ACHN (cell line): ENCODE measurements at regions not wholly inside any gene's neighbourhood (a gene's known extent, or its start where the extent isn't known, plus 50 kb on each side); places are given as distances from the start of the nearest gene placed in this dataset.
"Not testable (repeated sequence)": the region's sequence is repeated elsewhere in the genome, so short reads cannot be mapped to it uniquely, and the experiment has no call there.

ENCODE experiments used
- DNase-seq: peaks from one replicate; pipeline ENCODE4 v3.0.0-alpha.2; 2015
- in situ Hi-C: cut with HindIII; loops from 2 replicates; pipeline ENCODE4 v1.10.0; 2017; ENCODE audit warnings: low sequenced_read_pairs, low pct_ligation_motif_present, low pct_unique_long_range_greater_than_20kb

DNA sequence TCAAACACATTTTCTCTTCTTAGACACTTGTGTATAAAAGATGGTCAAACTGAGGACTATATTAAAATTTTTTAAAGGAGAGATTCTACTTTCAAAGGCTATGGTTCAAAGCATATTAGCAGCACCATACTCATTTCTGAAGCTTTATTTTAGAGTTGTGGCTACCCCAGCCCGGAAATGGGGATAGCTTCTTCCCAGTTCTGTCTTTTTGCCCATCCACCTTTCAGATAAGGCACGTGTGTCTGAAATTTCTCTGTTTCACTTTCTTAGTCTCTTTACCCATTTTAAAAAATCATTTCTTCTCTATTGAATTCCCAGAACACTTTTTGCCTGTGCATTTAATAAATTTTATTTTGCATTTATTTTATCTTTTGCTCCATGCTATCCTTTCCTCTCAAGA, 431.5 kb downstream of the RNF144A start:
- in situ Hi-C loops = no loop called here
- DNase-seq = no peak

- no peak for DNase-seq
- in situ Hi-C loops = no loop called here
Measured at GRCh38 chr2:7352191-7352590, 435.0 kb downstream of the RNF144A start.

DNA sequence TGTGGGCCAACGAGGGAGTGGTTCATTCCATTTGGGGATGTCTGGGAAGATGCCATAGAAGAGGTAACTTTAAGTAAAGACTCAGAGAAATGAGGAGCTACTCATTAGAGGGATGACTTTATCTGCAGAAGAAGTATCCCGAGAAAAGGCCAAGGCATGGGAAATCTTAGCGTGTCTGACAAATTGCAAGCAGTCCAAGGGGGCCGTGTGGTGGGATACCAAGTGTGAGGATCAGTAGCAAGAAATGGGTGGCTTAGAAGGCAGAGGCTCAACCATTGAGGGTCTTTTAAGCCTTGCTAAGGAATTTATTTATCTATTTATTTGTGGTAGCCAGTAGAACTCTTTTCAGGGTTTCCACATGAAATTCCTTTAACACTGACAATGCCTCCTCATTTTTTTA, 436.4 kb downstream of the RNF144A start:
- in situ Hi-C loops = no loop called here
- no peak for DNase-seq

GRCh38 chr2:7355781-7356180, 438.6 kb downstream of the RNF144A start:
- in situ Hi-C loops = no loop called here

DNA sequence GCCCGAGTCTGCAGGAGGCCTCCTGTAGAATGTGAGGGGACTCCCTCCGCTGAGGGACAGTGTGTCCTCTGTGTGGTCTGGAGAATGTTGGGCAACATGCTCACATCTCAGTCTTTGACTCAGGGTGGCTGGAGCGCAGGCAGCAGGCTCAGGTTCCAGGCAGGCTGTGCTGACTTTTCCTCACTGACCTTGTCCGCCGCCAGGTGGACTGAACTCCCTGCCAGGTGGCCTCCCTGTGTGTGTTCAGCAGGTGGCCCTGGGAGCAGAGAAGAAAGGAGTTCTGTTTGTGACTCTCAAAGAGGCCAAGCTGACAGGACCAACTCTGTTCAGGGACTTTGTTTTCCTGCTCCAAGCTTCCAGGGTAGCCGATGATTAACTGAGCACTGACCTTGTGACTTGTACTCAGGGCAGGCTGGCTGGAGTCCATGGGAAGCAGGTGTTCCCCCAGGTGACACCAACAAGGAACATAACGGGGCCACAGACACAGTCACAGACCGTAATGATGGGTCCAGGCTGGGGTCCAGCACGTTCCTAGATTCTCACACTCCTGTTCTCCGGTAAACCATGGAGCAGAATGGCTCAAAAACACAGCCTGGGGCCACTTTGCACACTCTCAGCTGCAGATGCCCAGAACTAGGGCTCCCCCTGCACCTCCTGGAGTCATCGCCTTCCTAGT, 439.8 kb downstream of the RNF144A start:
- no peak for DNase-seq
- in situ Hi-C loops = no loop called here

More at GRCh38 chr2:7355781-7356180, 438.6 kb downstream of the RNF144A start:
- DNase-seq = no peak

- in situ Hi-C loops = no loop called here
- DNase-seq = no peak
Measured at GRCh38 chr2:7357993-7358392, 440.8 kb downstream of the RNF144A start.

DNA sequence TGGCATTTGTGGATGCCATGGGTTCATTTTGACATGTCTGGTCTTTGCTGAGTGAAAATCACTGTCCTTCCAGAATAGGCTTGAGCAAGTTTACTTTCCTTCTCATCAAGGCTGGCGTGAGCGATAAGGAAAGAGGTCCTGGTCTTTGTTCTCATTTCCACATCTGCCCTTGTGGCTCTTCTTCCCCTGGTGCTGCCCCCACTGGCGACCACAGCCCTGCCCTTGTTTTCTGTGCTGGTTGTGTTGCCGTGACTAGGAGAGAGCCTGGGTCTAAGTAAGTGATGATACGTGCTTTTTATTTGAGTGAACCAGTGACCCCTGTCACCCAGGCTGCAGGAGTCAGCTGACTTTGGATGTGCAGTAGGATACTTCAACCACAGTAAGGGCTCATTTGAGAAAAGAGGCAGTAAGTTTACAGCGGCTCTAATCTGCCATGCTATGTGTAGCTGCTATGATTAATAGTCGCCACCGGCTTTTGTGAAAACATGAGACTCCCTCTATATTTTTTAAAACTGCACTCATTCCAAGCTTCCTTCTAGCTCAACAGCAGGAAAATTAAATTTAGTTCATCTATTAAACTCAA, 441.7 kb downstream of the RNF144A start:
- in situ Hi-C loops = no loop called here
- DNase-seq = no peak

- in situ Hi-C loops = no loop called here
- no peak for DNase-seq
Measured at GRCh38 chr2:7363906-7364305, 446.7 kb downstream of the RNF144A start.

DNA sequence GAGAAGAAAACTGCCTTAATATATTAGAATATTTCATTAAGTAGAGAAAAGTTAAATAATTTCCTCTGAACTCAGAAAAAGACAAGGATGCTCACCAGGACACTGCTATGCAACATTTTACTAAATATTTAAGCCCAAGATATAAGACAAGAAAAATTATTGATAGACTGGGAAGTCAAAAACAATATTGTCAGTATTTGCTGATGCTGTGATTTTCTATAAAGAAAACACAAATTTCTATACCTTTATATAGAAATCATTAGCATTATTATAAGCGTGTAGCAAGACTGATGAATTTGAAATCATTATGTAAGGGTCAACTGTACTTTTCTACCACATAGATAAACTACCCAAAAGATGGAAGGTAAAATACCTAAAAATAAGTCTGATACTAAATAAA, 451.0 kb downstream of the RNF144A start:
- DNase-seq = no peak
- in situ Hi-C loops = no loop called here

GRCh38 chr2:7373156-7373555, 455.9 kb downstream of the RNF144A start:
- in situ Hi-C loops = no loop called here
- DNase-seq = no peak

GRCh38 chr2:7375901-7376300, 458.7 kb downstream of the RNF144A start:
- in situ Hi-C loops = no loop called here
- no peak for DNase-seq

GRCh38 chr2:7377916-7378569, 460.8 kb downstream of the RNF144A start:
- no peak for DNase-seq
- in situ Hi-C loops = no loop called here

DNA sequence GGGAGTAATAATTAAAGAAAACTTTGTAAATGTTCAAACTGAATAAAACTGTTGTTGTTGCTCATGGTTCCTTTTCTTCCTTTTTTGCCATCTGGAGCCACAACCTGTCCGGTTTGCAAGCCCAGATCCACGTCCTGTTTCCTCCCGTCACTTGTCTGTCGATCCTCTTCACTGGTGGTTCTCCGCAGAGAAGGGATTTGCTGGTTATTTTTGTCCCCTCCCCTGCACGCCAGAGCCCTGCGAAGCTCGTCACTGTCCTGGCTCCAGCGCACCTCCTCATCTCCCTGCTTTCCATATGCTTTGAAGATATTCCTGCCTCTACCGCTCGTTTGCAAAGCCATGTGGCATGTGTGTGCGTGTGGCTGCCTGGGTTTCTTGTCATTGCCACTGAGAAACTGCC, 461.4 kb downstream of the RNF144A start:
- DNase-seq = no peak
- in situ Hi-C loops = no loop called here

DNA sequence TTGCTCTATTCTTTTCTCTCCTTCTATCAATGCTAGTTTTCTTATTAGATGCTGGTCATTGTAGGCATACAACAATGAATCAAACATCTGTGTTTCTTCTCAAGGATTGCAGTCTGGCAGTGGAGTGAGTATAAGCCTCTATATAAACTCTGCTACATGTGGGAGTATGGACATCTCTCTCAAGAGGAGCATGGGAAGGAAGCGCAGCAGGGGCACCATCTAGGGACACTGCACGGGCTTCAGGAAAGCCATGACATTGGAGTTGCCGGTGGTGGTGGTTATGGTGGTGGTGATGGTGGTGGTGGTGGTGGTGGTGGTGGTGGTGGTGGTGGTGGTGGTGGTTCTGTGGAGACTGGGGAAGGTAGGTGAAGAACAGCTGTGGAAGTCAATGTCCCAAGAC, 462.6 kb downstream of the RNF144A start:
- in situ Hi-C loops = no loop called here
- no peak for DNase-seq

GRCh38 chr2:7384773-7385349, 467.6 kb downstream of the RNF144A start:
- no peak for DNase-seq
- in situ Hi-C loops = no loop called here

GRCh38 chr2:7390311-7390710, 473.1 kb downstream of the RNF144A start:
- DNase-seq, in situ Hi-C loops: not testable (repeated sequence)

DNA sequence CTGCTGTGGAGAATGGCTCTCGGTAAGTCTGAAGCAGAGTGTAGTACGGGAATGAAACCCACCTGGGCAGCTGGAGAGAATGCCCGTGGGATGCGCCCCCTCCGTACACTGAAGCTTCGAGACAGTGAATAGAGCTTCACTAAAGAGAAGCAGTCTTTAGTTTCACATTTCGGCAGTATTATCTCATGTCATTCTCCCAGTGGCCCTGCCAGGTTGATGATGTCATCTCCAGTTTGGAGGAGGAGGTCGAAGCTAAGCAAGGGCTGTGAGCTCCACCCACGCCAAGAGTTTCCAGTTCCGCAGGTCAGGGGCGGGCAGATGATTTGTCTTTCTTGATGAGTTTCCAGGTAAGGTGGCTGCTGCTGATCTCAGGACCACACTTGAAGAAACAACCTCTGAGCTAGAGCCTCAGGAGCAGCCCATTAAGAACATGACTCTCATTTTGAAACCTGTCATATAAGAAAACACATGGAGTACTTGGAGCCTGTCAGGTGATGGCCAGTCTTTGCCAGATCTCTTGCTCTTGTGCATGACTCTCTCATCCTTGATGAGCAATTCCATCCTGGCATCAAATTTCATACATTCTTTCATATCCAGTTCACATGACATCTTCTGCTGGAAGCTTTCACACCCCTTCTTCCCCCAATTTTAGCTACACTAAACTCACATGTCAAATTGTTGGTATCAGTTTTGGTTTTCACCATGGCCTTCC, 475.0 kb downstream of the RNF144A start:
- DNase-seq = no peak
- in situ Hi-C loops = no loop called here

DNA sequence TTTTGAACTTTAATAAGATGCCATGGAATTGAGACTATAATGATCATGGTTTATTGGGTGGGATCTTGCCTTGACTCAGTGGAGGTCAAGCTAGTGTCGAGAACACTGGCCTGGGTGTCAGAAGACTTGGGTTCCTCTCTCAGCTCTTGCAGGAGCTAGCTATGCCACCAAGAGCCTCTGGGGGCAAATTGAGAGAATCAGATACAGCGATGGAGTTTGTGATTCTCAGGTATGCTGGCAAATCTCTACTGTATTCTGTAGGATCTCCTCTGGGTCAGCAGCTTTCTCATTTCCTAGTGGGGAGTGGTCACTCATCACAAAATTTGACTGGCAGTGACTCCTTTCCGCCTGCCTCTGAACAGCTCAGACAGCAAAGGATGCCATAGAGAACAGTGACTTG, 477.0 kb downstream of the RNF144A start:
- in situ Hi-C loops = no loop called here
- DNase-seq = no peak

DNA sequence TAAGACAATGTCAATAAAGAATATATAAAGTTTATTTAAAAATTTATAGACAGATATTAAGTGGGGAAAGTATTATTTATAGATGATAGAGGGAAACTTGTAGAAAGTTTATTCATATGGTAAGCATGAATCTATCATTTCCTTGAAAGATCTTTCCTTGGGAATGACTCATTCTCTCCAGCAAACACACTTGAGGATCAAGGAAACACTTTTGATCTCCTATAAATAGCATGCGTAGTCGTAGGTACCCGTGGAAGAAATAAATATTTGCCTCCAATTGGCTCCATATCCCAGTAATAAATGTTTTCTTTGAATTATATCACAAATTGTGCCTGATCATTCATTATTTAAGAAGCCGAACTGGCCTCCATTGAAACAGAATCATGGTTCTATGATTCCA, 483.4 kb downstream of the RNF144A start:
- in situ Hi-C loops = no loop called here
- no peak for DNase-seq
